ENCODE measurements at regions not wholly inside any gene's neighbourhood (a gene's known extent, or its start where the extent isn't known, plus 50 kb on each side); places are given as distances from the start of the nearest gene placed in this dataset.

- no peaks in the 10 kb centered on the region for H3K9me3 ChIP-seq
- no peak overlapping the region for H3K27ac ChIP-seq
- no peak overlapping the region for H3K4me3 ChIP-seq
- intact Hi-C loops (cut with DNase I): no loop called here
- DNase-seq: no peak
- no peaks in the 10 kb centered on the region for H3K36me3 ChIP-seq
- H3K27me3 ChIP-seq: no peaks in the 10 kb centered on the region
- H3K4me1 ChIP-seq: no peaks in the 10 kb centered on the region
- TF ChIP-seq, protein P1, sequence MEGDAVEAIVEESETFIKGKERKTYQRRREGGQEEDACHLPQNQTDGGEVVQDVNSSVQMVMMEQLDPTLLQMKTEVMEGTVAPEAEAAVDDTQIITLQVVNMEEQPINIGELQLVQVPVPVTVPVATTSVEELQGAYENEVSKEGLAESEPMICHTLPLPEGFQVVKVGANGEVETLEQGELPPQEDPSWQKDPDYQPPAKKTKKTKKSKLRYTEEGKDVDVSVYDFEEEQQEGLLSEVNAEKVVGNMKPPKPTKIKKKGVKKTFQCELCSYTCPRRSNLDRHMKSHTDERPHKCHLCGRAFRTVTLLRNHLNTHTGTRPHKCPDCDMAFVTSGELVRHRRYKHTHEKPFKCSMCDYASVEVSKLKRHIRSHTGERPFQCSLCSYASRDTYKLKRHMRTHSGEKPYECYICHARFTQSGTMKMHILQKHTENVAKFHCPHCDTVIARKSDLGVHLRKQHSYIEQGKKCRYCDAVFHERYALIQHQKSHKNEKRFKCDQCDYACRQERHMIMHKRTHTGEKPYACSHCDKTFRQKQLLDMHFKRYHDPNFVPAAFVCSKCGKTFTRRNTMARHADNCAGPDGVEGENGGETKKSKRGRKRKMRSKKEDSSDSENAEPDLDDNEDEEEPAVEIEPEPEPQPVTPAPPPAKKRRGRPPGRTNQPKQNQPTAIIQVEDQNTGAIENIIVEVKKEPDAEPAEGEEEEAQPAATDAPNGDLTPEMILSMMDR (IDR thresholded peaks at IDR 0.05): no peak
- H3K9ac ChIP-seq (ENCODE audit: low read depth in 2 of 2, low read length in 2 of 2): no peak overlapping the region
These were observed 56.8 kb upstream of the PLS3 start for GRCh38 chrX:115504167-115504566.
